Activated CD4-positive, alpha-beta T cell treated with anti-CD3 and anti-CD28 coated beads, Interleukin-2, Interleukin-4, amounts not matched to agents 100 ng/mL and 50 ng/mL, durations not matched to agents 16 hours and 8 hours (primary cell): ENCODE measurements at regions not wholly inside any gene's neighbourhood (a gene's known extent, or its start where the extent isn't known, plus 50 kb on each side); places are given as distances from the start of the nearest gene placed in this dataset.
"Not testable (repeated sequence)": the region's sequence is repeated elsewhere in the genome, so short reads cannot be mapped to it uniquely, and the experiment has no call there.

Source experiments
- DNase-seq: peaks from one replicate; pipeline ENCODE4 v3.0.0-alpha.2; 2020; ENCODE audit warnings: low spot score

GRCh38 chrX:40887476-40887875, 152.1 kb upstream of the MED14 start:
- no peak for DNase-seq

GRCh38 chrX:40891798-40892197, 156.5 kb upstream of the MED14 start:
- no peak for DNase-seq

GRCh38 chrX:40893251-40893910, 158.0 kb upstream of the MED14 start:
- no peak for DNase-seq

DNA sequence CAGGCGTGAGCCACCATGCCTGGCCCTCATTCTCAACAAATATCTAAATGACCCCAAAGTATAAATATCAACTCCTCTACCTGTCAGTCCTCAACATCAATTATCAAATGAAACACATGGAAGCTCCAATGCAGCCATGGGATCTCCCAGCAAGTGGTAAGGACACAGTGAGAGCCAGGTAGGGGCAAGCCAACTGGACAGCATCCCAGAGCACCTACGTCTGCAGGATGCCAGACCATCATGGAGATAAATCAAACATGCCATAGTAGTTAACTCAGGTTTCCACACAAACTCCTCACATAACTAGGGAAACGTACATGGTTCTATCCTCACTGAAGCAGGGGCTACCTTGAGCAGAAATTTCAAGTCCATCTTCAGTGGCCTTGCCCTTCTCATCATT, 159.9 kb upstream of the MED14 start:
- DNase-seq = no peak

- no peak for DNase-seq
Observed at GRCh38 chrX:40897718-40898270, 162.5 kb upstream of the MED14 start.

- not testable (repeated sequence) for DNase-seq
Observed at GRCh38 chrX:40904739-40905138, 169.4 kb upstream of the MED14 start.

DNA sequence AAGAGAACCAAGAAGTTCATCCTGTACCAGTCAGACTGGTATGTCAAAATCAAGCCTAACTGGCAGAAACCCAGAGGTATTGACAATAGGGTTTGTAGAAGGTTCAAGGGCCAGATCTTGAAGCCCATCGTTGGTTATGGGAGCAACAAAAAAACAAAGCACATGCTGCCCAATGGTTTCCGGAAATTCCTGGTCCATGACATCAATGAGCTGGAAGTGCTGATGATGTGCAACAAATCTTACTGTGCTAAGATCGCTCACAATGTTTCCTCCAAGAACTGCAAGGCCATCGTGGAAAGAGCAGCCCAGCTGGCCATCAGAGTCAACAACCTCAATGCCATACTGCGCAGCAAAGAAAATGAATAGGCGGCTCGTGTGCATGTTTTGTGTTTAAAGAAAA, 172.7 kb upstream of the MED14 start:
- DNase-seq = no peak

DNA sequence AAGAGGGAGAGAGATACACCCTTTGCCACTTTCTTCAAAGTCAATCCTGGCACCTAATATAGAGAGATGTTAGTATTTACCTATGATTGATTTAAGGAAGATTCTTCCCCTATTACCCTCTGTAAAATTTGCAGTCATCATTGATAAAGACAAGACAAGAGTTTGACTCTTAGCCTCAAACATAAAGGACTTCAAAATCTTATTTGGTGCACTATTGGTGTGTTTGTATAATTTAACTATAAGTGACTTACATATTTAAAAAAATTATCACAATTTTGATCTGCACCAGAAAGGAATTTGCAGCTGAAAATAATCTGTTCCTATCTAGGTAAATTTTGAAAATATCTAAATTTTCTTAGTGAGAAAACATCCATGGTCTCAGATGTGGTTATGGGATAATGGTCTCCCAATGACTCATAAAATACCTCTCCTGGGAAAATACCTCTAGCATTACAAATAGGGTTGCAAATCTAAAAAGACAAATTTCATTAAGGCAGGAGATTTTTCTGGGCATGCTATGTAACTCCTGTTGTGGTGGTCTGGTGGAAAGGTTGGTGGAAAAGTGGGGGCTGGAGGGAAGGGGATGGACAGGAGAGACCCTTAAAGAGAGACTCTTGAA, 173.6 kb upstream of the MED14 start:
- no peak for DNase-seq

- DNase-seq = no peak
Observed at GRCh38 chrX:40912166-40912565, 173.1 kb upstream of the USP9X start.

DNA sequence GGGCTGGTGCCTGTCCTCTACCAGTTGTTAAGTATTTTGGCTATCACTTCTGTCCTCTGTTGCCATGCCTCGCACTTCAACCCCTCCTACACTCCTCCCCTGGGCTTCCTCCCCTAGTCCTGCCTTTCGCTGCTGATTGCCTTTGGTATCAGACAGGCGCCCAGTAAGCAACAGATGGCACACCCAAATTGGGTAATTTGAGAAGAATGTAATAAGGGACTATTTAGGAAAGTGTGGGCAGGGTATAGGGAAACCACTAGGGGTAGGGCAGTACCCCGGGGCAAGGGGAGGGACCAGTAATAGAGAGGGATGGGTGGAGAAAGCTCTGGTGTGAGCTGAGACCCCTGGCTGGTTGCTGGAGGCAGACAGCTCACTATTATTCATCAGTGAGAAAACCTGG, 172.7 kb upstream of the USP9X start:
- no peak for DNase-seq

DNA sequence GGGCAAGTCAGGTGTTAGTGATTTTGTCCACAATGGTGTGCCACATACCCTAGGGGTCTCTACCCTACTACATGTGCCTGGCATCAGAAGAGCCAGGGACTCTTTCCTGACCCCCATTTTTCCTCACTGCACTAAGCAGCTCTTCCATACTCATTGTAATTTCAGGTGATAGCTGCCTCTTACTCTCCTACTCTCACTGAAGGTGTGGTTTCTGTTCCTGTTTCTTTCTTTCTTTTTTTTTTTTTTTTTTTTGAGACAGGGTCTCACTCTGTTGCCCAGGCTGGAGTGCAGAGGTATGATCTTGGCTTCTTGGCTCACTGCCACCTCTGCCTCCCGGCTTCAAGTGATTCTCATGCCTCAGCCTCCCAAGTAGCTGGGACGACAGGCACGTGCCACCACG, 164.9 kb upstream of the USP9X start:
- DNase-seq = no peak

- no peak for DNase-seq
Observed at GRCh38 chrX:40922307-40922706, 162.9 kb upstream of the USP9X start.

GRCh38 chrX:40926739-40927427, 158.4 kb upstream of the USP9X start:
- DNase-seq = not testable (repeated sequence)

DNA sequence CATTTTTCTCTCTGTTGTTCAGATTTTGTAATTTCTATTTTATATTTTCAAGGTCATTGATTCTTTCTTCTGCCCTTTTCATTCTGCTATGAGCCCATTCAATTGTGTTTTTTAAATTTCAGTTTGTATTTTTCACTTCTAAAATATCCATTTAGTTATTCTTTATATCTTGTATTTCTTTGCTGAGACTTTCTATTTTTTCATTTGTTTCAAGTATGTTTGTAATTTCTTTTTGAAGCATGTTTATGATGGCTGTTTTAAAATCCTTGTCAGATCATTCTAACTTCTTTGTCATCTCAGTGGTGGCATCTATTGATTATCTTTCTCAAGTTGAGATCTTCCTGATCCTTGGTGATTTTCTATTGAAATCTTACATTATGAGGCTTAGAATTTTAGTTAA, 157.2 kb upstream of the USP9X start:
- no peak for DNase-seq

DNA sequence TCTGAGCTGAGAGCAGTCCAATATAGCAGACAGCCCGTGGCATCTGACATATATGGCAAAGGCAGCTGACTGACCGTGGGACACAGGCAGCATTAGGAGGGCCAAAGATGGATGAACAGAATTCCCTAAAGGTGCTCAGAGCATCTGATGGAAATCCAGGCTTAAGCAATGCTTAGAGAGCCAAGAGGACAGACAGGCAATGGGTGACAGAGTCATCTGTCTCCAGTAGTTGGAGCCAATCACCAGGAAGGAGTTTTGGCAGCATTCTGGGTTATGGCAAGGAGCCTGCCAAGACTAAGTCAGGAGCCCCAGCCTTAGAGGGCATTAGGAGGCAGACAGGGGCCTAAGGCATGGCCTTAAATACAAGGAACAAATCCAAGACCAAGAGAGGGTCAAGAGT, 153.3 kb upstream of the USP9X start:
- no peak for DNase-seq

- DNase-seq = peak; percentile 21
Observed at GRCh38 chrX:40933132-40933705, 152.0 kb upstream of the USP9X start.

GRCh38 chrX:40933706-40934425, 151.4 kb upstream of the USP9X start:
- no peak for DNase-seq

GRCh38 chrX:40936827-40937226, 148.4 kb upstream of the USP9X start:
- no peak for DNase-seq

- no peak for DNase-seq
Observed at GRCh38 chrX:40938423-40938822, 146.8 kb upstream of the USP9X start.

DNA sequence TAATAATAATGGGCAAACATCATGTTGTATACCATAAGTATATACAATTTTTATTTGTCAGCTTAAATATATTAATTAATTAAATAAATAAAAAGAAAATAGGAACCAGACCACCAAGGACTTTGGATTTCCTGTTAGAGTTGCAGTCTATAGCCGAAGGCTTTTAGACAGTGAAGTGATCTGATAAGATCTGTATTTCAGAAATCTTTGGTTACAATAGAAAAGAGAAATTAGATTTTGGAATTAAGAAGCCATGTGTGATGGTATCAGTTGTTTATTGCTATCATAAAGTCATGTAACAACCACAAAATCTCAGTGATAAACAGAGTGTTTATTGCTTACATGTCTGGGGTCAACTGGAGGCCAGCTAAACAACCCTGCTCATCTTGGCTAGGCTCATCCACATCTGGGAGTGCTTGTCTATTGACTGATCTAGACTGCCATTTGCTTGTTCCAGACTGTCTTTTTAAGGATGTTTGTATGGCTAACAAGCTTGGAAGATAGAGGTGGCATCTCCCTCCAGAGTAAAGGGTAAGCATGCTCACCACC, 142.1 kb upstream of the USP9X start:
- no peak for DNase-seq

- no peak for DNase-seq
Observed at GRCh38 chrX:40945361-40945713, 139.9 kb upstream of the USP9X start.

DNA sequence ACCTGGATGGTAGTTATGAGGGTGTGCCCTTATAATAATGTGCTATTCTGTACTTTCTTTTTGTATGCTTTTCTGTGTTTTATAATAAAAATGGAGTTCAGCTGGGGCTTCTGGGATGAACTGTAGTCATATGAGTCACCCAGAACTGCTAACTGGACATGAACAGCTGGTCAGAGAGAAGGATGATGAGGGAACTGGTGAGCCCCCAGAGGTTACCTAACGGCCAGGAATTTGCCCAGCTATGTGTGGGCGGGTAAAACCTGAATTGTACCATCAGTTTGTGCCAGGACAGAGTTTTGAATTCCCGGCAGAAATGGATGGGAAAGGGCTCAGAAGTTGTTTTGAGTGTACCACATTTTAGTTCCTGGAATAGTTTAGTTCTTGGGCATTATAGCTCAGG, 138.0 kb upstream of the USP9X start:
- no peak for DNase-seq
